Activated effector memory CD4-positive, alpha-beta T cell treated with Interleukin-2 at 50 U/mL for 16 hours (primary cell): ENCODE measurements at regions not wholly inside any gene's neighbourhood (a gene's known extent, or its start where the extent isn't known, plus 50 kb on each side); places are given as distances from the start of the nearest gene placed in this dataset.

ENCODE experiments used
- DNase-seq: peaks from one replicate; pipeline ENCODE4 v3.0.0-alpha.2; 2020

DNA sequence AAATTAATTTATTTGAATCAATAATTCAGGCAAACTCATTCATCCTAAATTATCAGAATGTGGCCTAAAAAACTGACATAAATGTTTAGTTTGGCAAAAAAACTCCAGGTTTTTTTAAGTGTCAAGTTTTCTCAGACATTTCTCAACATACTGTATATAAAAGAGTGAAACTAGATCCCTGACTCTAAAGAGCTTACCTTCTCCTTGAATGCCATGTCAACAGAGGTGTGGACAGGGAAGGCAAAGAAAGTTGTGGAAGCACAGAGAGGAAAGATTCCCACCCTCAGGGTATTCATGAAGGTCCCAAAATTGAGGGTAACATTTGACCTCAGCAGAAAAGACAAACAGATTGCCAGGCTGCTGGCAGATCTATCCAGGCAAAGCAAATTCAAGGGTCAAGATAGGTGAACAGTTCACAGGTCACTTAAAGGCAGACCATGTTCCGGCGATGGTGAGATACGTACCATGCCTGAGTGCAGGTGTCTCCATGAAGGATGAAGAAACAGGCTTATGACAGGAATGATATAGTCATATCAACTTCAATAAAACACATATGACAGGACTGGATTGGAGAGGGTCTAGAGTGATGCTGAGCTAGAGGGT, 1638.3 kb upstream of the ZEB2 start:
- no peak for DNase-seq

DNA sequence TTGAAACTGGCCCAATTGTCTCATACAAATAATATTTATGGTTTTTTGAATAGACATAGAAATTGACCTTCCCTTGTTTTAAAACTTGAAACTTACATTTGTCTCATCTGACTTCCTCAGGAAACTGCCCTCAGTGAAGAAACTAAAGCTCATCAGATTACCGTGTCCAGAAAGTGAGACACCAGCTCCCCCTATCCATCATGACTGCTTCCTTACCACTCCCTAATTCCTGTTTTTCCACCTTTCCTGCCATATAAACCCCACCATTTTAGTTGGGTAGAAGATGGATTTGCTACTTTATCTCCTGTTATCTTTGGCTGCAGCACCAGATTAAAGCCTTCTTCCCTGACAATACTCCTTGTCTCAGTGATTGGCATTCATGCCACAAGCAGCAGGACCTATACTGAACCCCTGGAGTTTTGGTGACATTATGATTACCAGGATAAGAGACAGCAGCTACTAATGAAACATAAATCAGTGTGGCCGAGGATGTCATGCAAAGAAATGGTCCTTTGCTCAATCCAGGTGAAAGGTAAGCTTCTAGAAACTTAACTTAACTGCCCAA, 1627.6 kb upstream of the ZEB2 start:
- no peak for DNase-seq

DNA sequence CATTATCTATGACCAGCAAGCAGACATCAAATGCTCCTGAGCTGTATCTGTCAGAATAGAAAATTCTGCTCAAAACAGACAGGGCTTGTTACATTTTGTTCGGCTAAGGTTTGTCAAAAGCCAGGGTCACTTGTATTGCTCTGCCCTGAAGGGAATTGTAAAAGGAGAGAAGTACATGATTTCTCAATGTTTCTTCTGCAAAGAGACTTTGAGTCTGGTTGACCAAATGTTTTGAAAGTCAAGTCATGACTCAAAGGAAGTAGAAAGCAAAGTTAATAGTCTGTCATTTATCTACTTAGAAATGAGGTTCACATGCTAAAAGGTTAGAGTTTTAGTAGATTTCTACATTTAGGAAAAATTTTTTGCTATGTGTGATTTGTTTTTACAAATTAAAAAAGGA, 1624.1 kb upstream of the ZEB2 start:
- DNase-seq: no peak

DNA sequence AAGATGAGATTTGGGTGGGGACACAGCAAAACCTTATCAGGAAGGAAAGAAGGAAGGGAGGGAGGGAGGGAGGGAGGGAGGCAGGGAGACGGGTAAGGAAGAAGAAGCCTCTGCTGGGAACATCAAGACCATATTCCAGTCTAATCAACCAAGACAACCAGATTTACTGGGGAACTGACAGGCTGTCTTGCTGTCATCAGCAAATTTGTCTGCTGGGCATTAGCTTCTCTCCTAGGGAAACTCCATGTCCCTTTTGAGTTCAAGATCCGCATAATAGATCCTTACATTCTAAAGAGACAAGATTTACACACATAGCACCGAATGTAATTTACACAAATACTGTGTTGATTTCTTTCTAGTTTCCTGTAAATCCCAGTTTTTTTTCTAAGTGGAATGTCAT, 1618.9 kb upstream of the ZEB2 start:
- no peak for DNase-seq

DNA sequence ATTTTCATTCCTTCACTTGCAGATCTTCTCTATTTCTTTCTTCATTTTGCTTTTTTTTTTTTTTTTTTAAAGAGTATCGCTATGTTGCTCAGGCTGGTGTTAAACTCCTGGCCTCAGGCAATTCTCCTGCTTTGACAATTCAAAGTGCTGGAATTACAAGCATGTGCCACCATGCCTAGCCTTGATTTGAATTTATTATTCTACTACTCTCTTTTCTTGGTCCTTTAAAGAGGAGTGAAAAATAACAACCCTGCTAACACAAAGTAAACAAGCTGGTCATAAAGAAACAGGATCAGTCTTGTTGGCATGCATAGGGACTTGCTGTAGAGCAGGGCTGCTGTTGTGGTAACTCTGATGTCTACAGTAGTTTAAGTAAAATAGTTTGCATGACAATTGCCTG, 1615.3 kb upstream of the ZEB2 start:
- DNase-seq: no peak

DNA sequence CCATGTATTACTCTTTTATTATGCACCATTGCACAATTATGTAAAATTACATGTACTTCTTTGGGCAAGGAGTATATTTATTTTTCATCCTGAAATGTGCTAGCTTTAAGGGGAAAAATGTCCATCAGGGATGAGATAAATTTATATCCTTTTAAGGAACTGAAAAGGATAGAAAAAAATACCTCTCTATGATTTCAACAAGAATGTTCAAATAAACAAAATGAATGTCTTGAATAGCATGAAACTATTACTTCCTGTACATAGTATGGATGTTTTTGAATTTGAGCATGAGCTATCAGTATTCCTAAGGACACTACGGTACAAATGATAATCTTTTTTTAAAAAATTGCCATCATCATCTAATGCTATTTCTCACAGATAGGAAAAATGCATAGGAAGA, 1611.9 kb upstream of the ZEB2 start:
- no peak for DNase-seq

DNA sequence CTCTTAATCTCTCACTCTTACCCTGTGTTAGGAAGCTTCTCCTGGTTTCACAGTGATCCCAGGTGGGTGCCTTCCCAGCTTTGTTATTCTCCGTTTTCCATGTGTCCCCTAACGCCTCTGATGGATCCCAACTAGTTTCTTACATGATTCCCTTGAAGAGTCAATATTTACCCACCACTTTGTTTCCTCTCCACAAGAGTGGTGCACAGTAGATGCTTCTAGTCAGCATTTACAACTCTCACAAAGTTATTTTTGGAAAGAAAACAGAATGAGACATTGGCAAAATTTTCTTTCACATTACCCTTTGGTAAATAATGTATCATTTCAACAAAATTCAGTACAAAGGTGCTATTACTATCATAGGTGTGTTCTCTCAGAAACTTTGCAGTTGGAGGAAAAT, 1611.1 kb upstream of the ZEB2 start:
- DNase-seq: no peak

DNA sequence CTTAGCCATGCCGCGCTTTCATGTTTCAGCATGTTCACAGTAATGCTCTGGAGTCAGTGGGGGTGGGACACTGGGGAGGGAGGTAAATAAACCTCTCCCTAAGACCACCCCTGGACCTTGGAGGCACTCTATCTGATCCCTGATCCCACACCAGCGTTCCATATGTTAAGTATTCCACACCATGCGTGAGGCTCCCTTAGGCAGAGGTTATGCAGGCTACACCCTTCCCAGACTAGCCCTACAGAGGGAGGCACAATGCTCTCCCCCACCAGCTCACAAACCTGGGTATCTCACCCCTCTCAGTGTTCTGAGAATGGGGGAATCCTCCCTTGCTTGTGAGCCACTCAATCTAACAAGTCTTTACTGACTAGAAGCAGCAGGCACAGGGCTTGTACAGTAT, 1610.4 kb upstream of the ZEB2 start:
- no peak for DNase-seq

DNA sequence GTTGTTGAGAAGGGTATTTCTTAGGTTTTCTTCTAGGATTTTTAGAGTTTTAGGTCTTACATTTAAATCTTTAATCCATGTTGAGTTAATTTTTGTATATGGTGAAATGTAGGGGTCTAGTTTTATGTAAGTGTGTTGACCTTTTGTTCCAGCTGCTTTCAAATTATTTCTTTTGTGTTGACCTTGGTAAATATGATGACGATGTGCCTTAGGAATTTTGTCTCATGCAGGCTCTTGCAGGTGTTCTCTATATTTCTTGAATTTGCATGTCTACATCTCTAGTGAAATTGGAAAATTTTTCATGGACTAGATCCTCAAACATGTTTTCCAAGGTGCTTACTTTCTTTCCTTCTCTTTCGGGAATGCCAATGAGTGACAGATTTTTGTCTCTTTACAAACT, 1609.3 kb upstream of the ZEB2 start:
- DNase-seq: no peak

DNA sequence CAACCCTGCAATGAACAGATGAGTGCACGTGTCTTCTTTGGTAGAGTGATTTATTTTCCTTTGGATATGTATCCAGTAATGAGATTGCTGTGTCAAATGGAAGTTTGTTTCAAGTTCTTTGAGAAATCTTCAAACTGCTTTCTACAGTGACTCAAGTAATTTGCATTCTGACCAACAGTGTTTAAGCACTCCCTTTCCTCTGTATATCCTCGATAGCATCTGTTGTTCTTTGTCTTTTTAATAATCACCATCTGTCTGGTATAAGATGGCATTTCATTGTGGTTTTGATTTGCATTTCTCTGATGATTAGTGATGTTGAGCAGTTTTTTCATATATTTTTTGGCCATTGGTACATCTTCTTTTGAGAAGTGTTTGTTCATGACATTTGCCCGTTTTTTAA, 1608.3 kb upstream of the ZEB2 start:
- no peak for DNase-seq

DNA sequence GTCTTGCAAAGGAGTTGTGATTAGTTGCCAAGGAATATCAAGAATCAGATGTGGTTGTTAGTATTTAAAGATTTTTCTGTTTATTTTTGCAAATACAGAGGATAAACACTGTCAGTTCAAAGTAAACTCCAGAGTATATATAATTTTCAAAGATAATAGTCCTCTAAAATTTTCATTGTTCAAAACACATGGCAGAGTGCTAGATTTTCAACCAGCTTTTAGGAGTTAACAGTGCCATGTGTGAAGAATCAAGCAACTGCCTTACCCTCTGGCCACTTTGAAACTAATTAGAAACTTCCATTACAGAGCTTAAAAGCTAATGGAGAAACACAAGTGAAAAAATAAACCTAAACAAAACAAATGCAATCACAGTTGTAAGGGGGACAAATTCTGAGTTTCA, 1605.6 kb upstream of the ZEB2 start:
- DNase-seq: no peak

DNA sequence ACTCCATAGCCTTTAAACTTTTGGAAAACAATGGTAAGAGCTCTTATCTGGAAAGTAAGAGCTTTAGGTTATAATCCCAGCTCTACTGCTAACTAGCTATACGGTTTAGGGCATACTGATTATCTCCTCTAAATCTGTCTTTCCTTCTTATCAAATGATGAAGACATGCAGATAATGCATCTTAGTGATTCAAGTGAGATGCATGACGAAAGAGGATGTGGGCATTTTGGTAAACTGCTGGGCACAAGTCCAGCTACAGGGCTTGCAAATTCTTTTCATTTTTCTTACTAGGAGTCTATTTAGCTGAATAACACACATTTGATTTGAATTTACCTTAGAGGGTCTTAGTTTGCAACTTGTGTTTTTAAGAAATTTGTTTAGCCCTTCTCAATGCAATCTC, 1604.8 kb upstream of the ZEB2 start:
- DNase-seq: no peak

DNA sequence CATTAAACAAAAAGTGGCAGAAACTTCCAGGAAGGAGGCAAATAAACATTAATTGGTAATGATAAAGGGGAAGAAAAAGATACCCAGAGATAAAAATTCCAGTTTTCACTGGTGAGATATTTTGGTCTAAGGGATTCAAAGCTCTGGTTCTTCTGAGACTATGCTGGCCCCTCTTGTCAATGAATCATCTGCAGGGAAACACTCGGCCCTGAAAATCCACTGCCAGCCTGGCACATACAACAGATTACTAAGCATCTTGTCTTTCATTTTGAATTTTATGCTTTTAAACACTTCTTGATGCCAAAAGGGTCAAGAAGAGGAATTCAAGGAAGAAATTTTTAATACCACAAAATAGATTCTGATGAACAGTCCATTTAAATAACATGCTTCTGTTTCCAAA, 1603.8 kb upstream of the ZEB2 start:
- DNase-seq: no peak

DNA sequence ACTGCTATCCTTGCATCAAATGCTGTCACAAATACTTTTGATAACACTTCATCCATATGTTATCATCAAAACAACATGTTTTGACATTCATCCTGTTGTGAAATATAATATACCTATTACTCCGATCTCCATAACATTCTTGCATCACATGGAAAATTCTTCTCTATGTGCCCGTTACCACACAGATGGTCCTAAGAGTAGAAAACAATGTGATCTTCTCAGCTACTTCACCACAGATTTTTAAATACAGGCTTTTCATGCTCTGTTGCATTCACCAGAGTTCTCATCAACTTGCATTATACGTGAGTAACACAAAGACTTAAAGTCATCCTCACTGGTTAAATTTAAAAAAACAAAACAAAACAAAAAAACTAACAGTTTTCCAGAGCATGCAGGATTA, 1603.3 kb upstream of the ZEB2 start:
- no peak for DNase-seq

DNA sequence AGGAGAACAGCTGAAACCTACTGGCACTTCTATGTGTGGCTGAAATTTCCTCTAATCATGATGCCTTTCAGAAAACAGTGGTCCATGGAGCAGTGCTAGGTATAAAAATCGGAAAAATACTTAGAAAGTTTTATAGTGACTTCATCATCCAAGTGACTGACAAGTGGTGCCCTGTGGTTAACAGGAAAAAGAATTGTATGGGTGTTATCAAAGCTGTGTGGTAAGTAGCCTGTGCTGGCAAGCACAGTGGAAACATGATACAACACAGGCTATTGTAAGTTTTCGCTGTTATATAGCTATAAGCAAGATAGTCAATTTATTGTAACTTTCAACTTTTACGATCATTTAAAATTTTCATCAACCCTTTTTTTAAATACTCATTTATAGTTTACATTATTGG, 1599.7 kb upstream of the ZEB2 start:
- no peak for DNase-seq

DNA sequence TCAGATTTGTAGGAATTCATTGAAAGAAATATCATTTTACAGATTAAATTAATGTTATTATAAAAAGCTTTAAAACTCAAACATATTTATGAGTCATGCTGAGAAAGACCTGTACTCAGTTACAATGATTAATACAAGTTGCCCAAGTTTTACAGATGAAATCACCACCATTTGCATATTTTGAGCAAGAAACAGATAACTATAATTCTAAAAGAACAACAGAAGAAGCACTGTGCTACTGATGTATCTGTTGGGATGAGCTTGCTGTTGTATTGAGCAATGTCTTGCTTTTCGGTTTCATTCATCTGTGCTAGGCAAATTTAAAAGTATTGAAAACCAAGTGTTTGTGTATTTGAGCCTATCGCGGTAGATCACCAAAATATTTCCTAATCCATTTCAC, 1589.1 kb upstream of the ZEB2 start:
- DNase-seq: no peak

DNA sequence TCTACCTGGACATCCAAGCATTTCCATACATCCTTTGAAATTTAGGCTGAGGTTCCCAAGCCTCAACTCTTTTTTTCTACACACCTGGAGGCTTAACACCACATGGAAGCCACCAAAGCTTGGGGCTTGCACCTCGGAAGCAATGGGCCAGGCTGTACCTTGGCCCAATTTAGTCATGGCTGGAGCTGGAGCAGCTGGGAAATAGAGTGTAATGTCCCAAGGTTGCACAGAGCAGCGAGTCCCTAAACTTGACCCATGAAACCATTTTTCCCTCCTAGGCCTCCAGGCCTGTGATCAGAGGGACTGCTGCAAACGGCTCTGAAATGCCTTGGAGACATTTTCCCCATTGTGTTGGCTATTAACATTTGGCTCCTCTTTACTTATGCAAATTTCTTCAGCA, 1574.3 kb upstream of the ZEB2 start:
- no peak for DNase-seq

DNA sequence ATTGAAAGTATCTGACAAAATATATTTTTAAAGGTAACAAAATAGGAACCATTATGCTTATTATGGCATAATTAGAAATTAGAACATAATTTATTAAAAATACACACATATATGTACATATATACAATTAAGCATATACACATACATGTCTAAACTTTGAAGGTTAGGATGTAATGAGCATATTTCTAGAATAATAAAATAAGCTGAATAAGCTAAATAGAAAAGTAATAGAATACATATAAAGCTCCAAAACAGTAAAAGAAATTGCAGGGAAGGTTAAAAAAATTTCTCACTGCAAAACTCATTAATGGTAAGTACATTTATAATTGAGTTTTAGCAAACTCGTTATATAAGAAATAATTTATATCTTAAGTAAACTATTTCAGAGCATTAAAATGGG, 1561.5 kb upstream of the ZEB2 start:
- no peak for DNase-seq

DNA sequence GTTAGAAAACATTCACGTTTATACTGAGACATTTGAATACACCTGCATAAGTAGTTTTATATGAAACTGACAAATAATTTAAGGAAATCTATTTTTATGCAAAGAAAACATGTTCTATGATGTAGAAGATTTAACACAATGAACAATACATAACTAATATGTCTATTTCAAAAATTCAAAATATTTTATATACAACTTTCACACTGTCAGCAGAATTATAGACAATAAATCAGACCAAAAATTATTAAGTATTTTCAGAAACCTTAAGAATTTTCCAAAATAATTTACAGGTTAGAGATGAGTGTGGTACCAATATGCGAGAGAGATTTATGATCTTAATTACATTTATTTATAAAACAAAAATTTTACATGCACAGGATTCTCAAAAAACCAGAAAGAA, 1561.0 kb upstream of the ZEB2 start:
- no peak for DNase-seq

DNA sequence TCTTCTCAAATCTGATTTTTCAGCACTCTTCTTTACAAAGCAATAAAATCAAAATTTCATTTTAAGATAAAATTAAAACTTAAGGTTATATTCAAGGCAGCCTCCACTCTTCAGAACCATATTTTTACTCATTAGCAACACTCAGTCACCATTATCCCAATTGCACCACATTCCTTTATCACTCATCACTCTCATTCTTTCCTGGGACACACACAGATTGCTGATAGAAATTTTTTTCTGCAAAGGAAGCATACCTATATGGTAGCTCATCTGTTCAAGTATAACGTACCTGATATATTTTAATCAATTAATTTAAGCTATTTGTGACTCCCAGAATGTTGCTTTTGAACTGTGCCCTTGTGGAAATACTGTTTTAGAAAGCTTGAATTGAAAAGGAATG, 1559.3 kb upstream of the ZEB2 start:
- no peak for DNase-seq

DNA sequence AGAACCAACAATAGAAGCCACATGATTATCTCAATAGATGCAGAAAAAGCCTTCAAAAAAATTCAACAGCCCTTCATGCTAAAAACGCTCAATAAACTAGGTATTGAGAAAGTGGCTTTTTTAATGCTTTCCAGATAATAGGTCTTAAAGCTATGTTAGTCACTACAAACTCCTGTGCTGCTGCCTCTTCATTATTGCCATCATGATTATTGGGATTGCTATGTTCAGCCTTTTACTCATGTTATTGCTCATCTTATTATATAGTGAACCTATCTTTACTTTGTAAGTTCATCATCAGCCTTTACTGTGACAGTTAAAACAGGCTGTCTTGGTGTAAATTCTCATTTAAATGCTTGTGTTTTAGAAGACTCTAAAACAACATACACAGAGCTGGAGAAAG, 1557.2 kb upstream of the ZEB2 start:
- no peak for DNase-seq

DNA sequence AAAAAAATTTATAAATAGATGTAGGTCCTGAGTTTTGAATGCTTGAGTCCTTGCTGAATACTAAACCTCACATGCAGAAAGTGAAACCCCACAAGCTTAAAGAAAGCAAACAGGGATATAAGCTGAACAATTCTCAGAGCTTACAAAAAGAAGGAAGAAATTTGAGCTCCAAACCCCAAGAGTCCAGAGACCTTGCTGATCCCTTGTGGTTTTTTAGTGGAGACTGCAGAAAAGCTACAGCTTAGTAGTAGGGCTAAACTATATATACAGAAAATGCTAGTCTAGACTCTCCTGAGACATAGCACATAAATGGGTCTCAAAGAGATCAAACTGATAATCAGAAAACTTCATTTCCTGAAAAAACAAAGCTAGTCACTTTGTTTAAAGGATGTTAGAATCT, 1548.1 kb upstream of the ZEB2 start:
- DNase-seq: no peak

DNA sequence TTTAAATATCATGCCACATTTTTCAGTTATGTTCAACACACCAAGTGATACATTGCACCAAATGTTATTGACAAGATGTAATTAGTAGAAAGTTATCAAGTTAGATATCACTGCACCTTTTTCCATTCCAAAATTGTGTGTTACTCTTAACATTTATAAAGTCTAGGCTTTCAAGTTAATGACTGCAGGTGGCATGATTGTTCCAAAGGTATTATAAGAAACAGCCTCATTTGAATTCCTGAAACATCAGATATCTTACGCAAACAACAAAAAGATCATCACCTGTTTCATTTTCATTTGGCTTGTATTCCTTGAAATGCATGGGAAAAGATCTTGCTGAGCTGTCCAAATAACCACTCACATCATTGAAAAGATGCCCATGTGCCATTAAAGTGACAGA, 1528.2 kb upstream of the ZEB2 start:
- no peak for DNase-seq

DNA sequence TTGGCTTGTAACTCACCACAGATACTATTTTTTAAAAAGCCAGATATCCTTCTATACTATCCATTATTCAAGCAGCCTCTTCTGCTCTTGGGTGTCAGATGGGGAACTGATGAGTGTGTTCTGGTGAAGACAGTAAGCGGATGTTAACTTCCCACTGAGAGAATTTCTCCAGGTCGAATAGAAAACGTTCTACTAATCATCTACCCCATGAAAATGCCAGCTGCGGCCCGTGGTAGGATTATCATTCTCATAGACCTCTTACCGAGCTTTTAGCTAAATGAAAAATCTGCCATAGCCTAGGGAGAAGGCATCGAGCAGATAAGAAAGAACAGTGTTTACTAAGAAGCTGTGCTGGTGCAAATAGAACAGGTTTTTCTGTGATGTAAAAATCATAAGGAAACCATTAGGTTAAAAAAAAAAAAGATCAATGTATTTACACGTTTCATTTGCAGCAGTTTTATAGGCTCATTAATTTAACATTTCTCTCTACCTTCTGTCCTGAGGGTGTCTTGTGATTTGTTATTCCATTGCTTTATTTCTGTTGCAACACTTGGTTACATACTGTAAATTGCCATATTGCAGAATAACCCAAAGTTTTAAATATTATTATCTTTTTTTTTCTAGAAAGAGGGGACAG, 1521.5 kb upstream of the ZEB2 start:
- no peak for DNase-seq

DNA sequence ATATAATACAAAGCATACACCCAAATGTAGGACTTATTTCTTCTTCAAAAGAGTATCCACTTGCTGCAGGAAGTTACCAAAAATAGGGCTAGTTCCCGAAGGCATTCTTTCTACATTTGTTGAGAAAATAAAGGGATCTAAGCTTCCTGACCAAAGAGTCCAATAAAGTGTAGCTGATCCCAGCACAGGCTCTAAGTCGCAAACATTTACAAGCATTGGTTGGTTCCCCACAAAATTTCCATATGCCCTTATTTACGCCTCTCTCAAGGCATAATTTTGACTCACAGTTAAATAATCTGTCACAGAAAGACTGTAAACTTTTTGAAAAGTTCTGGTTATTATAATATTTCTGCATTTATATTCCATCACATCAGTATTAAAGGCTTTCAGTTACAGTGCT, 1520.1 kb upstream of the ZEB2 start:
- no peak for DNase-seq
